Mesodermal cell (in vitro differentiated cells): ENCODE measurements at regions not wholly inside any gene's neighbourhood (a gene's known extent, or its start where the extent isn't known, plus 50 kb on each side); places are given as distances from the start of the nearest gene placed in this dataset.

Source experiments
- H3K27ac ChIP-seq: 2 replicates; pipeline ENCODE4 v1.7.0; 2013; ENCODE audit warnings: mild to moderate bottlenecking, low read depth, low read length, moderate library complexity; ENCODE audit not compliant: severe bottlenecking
- H3K36me3 ChIP-seq: 2 replicates; pipeline ENCODE4 v1.7.1; 2013; ENCODE audit warnings: mild to moderate bottlenecking, low read length, moderate library complexity; ENCODE audit not compliant: control insufficient read depth, insufficient read depth
- H3K4me1 ChIP-seq: one replicate; pipeline ENCODE4 v1.7.1; 2013; ENCODE audit warnings: mild to moderate bottlenecking, low read length; ENCODE audit not compliant: insufficient read depth, control insufficient read depth, poor library complexity, severe bottlenecking
- H3K4me3 ChIP-seq: 2 replicates; pipeline ENCODE4 v1.7.0; 2013; ENCODE audit warnings: low read length, control low read depth, mild to moderate bottlenecking; ENCODE audit not compliant: insufficient read depth, poor library complexity, severe bottlenecking; ENCODE audit errors: extremely low read depth
- H3K9me3 ChIP-seq: 2 replicates; pipeline ENCODE4 v1.7.1; 2013; ENCODE audit warnings: mild to moderate bottlenecking, low read length, moderate library complexity; ENCODE audit not compliant: control insufficient read depth
- WGBS, 2 experiments: methylation state at CpG; one replicate each; pipeline ENCODE4 v1.1.5; 2013; ENCODE audit warnings: missing lambda C conversion rate in 2 of 2; ENCODE audit not compliant: insufficient coverage in 2 of 2; 5-methylcytosine and 5-hydroxymethylcytosine counted together

GRCh38 chr7:35418716-35419390, 165.0 kb upstream of the TBX20 start:
- 78 to 95% methylated on average over 4 to 12 of the region's 24 CpGs for WGBS, 2 experiments
- no peak overlapping the region for H3K4me3 ChIP-seq
- no peaks in the 10 kb centered on the region for H3K4me1 ChIP-seq
- no peak overlapping the region for H3K27ac ChIP-seq
- no peaks in the 10 kb centered on the region for H3K9me3 ChIP-seq
- H3K36me3 ChIP-seq: no peaks in the 10 kb centered on the region

GRCh38 chr7:35416568-35416967, 162.7 kb upstream of the TBX20 start:
- no peaks in the 10 kb centered on the region for H3K9me3 ChIP-seq
- H3K4me1 ChIP-seq: no peaks in the 10 kb centered on the region
- no peaks in the 10 kb centered on the region for H3K36me3 ChIP-seq
- no peak overlapping the region for H3K27ac ChIP-seq
- 87 to 100% methylated on average over 2 of the region's 2 CpGs for WGBS, 2 experiments
- H3K4me3 ChIP-seq: no peak overlapping the region

GRCh38 chr7:35415411-35415822, 161.5 kb upstream of the TBX20 start:
- 84 to 96% methylated on average over 3 to 4 of the region's 6 CpGs for WGBS, 2 experiments
- no peaks in the 10 kb centered on the region for H3K9me3 ChIP-seq
- no peak overlapping the region for H3K27ac ChIP-seq
- no peak overlapping the region for H3K4me3 ChIP-seq
- H3K4me1 ChIP-seq: no peaks in the 10 kb centered on the region
- H3K36me3 ChIP-seq: no peaks in the 10 kb centered on the region

GRCh38 chr7:35411331-35411730, 157.4 kb upstream of the TBX20 start:
- Histone ChIP-seq H3K4me3 (no peak overlapping the region), H3K27ac (no peak overlapping the region), H3K9me3 (no peaks in the 10 kb centered on the region), H3K4me1 (no peaks in the 10 kb centered on the region), H3K36me3 (no peaks in the 10 kb centered on the region)
- 87 to 100% methylated on average over 1 to 2 of the region's 3 CpGs for WGBS, 2 experiments

- 90 to 100% methylated on average over 2 of the region's 4 CpGs for WGBS, 2 experiments
- no peaks in the 10 kb centered on the region for H3K36me3 ChIP-seq
- H3K4me1 ChIP-seq: no peaks in the 10 kb centered on the region
- H3K4me3 ChIP-seq: no peak overlapping the region
- no peaks in the 10 kb centered on the region for H3K9me3 ChIP-seq
- no peak overlapping the region for H3K27ac ChIP-seq
These were observed 151.6 kb upstream of the TBX20 start for GRCh38 chr7:35405461-35405860.

GRCh38 chr7:35401217-35401879, 147.4 kb upstream of the TBX20 start:
- Histone ChIP-seq H3K27ac (no peak overlapping the region), H3K4me1 (no peaks in the 10 kb centered on the region), H3K9me3 (no peaks in the 10 kb centered on the region), H3K36me3 (no peaks in the 10 kb centered on the region), H3K4me3 (no peak overlapping the region)
- 93 to 97% methylated on average over 6 to 7 of the region's 8 CpGs for WGBS, 2 experiments

- Histone ChIP-seq H3K36me3 (no peaks in the 10 kb centered on the region), H3K9me3 (no peaks in the 10 kb centered on the region), H3K4me3 (no peak overlapping the region), H3K27ac (no peak overlapping the region), H3K4me1 (no peaks in the 10 kb centered on the region)
- WGBS, 2 experiments: 82 to 96% methylated on average over 4 of the region's 4 CpGs
These were observed 145.9 kb upstream of the TBX20 start for GRCh38 chr7:35399840-35400239.

GRCh38 chr7:35399216-35399615, 145.3 kb upstream of the TBX20 start:
- H3K27ac ChIP-seq: no peak overlapping the region
- H3K9me3 ChIP-seq: no peaks in the 10 kb centered on the region
- no peaks in the 10 kb centered on the region for H3K36me3 ChIP-seq
- H3K4me1 ChIP-seq: no peaks in the 10 kb centered on the region
- no peak overlapping the region for H3K4me3 ChIP-seq

- Histone ChIP-seq H3K27ac (no peak overlapping the region), H3K4me3 (no peak overlapping the region), H3K4me1 (no peaks in the 10 kb centered on the region), H3K9me3 (no peaks in the 10 kb centered on the region), H3K36me3 (no peaks in the 10 kb centered on the region)
- 88 to 90% methylated on average over 4 of the region's 4 CpGs for WGBS, 2 experiments
These were observed 144.6 kb upstream of the TBX20 start for GRCh38 chr7:35398518-35398917.

- Histone ChIP-seq H3K9me3 (no peaks in the 10 kb centered on the region), H3K36me3 (no peaks in the 10 kb centered on the region), H3K4me3 (no peak overlapping the region), H3K27ac (no peak overlapping the region), H3K4me1 (no peaks in the 10 kb centered on the region)
- WGBS, 2 experiments: 70 to 91% methylated on average over 4 to 5 of the region's 5 CpGs
These were observed 136.2 kb upstream of the TBX20 start for GRCh38 chr7:35390146-35390545.

- 83 to 100% methylated on average over 1 to 2 of the region's 3 CpGs for WGBS, 2 experiments
- no peaks in the 10 kb centered on the region for H3K36me3 ChIP-seq
- no peak overlapping the region for H3K27ac ChIP-seq
- no peak overlapping the region for H3K4me3 ChIP-seq
- H3K4me1 ChIP-seq: no peaks in the 10 kb centered on the region
- H3K9me3 ChIP-seq: no peaks in the 10 kb centered on the region
These were observed 135.7 kb upstream of the TBX20 start for GRCh38 chr7:35389636-35390035.
